Fibroblast of skin of left quadriceps (primary cell): ENCODE measurements at regions not wholly inside any gene's neighbourhood (a gene's known extent, or its start where the extent isn't known, plus 50 kb on each side); places are given as distances from the start of the nearest gene placed in this dataset.
"Not testable (repeated sequence)": the region's sequence is repeated elsewhere in the genome, so short reads cannot be mapped to it uniquely, and the experiment has no call there.

Source experiments
- DNase-seq, 2 experiments: peaks; one replicate each; pipeline ENCODE4 v3.0.0-alpha.2; 2013; ENCODE audit warnings: low read depth in 2 of 2

- DNase-seq = not testable (repeated sequence)
Measured at GRCh38 chr9:66765531-66765930, 135.0 kb upstream of the ZNF658 start.

- DNase-seq = not testable (repeated sequence)
Measured at GRCh38 chr9:66771504-66771903, 129.0 kb upstream of the ZNF658 start.

- DNase-seq = not testable (repeated sequence)
Measured at GRCh38 chr9:66774618-66775017, 125.9 kb upstream of the ZNF658 start.

- DNase-seq = not testable (repeated sequence)
Measured at GRCh38 chr9:66779944-66780661, 120.4 kb upstream of the ZNF658 start.

GRCh38 chr9:66781240-66781639 lies 119.3 kb upstream of the ZNF658 start:
- not testable (repeated sequence) for DNase-seq

- DNase-seq = not testable (repeated sequence)
Measured at GRCh38 chr9:66782010-66782409, 118.5 kb upstream of the ZNF658 start.

- not testable (repeated sequence) for DNase-seq
Measured at GRCh38 chr9:66785603-66786002, 114.9 kb upstream of the ZNF658 start.

- not testable (repeated sequence) for DNase-seq
Measured at GRCh38 chr9:66791092-66791750, 109.3 kb upstream of the ZNF658 start.

- DNase-seq = not testable (repeated sequence)
Measured at GRCh38 chr9:66794769-66795168, 105.8 kb upstream of the ZNF658 start.

- not testable (repeated sequence) for DNase-seq
Measured at GRCh38 chr9:66795723-66796503, 104.6 kb upstream of the ZNF658 start.

- not testable (repeated sequence) for DNase-seq
Measured at GRCh38 chr9:66797905-66798616, 102.5 kb upstream of the ZNF658 start.

GRCh38 chr9:66803619-66804018 lies 96.9 kb upstream of the ZNF658 start:
- not testable (repeated sequence) for DNase-seq

GRCh38 chr9:66810247-66810646 lies 90.3 kb upstream of the ZNF658 start:
- not testable (repeated sequence) for DNase-seq

- DNase-seq = not testable (repeated sequence)
Measured at GRCh38 chr9:66812367-66812766, 88.2 kb upstream of the ZNF658 start.

GRCh38 chr9:66812967-66813366 lies 87.6 kb upstream of the ZNF658 start:
- not testable (repeated sequence) for DNase-seq

GRCh38 chr9:66814038-66814437 lies 86.5 kb upstream of the ZNF658 start:
- not testable (repeated sequence) for DNase-seq

- not testable (repeated sequence) for DNase-seq
Measured at GRCh38 chr9:66819510-66819909, 81.0 kb upstream of the ZNF658 start.

GRCh38 chr9:66820014-66820660 lies 80.4 kb upstream of the ZNF658 start:
- not testable (repeated sequence) for DNase-seq

- DNase-seq = not testable (repeated sequence)
Measured at GRCh38 chr9:66824169-66824568, 76.4 kb upstream of the ZNF658 start.

- DNase-seq = not testable (repeated sequence)
Measured at GRCh38 chr9:66829853-66830252, 70.7 kb upstream of the ZNF658 start.
